PC-3 (cell line): ENCODE measurements at regions not wholly inside any gene's neighbourhood (a gene's known extent, or its start where the extent isn't known, plus 50 kb on each side); places are given as distances from the start of the nearest gene placed in this dataset.

Experiments used
- ATAC-seq: fragments of 200-7000 bp; cut with Tn5 transposase; 2 replicates; pipeline ENCODE4 v1.9.1; 2020; ENCODE audit warnings: mild to moderate bottlenecking, moderate library complexity
- BruUV-seq: library from RNA; stranded (reverse); fragments of 400-500 nt; replicated peaks from 2 replicates; lab custom pipeline; 2021; lab: Mats Ljungman, UMichigan
- CTCF ChIA-PET: fragments of 300-600 bp; sonication (Branson Sonifier 250); formaldehyde crosslinking; loops from one replicate; lab custom pipeline; 2022; ENCODE audit warnings: antibody characterized with exemption; lab: Charles Lee
- POLR2A ChIA-PET: fragments of 300-600 bp; sonication (Branson Sonifier 250); formaldehyde crosslinking; loops from one replicate; lab custom pipeline; 2022; ENCODE audit warnings: antibody characterized with exemption; ENCODE audit not compliant: unreplicated experiment; lab: Charles Lee
- DNase-seq: peaks from one replicate; pipeline ENCODE4 v3.0.0-alpha.2; 2015
- H2AFZ ChIP-seq: fragments of 300-600 bp; sonication (generic); 2 replicates; pipeline ENCODE4 v1.6.0; 2016; ENCODE audit warnings: antibody characterized with exemption, low read length
- H3F3A ChIP-seq: fragments of 300-600 bp; sonication (generic); one replicate; pipeline ENCODE4 v1.6.0; 2017; ENCODE audit warnings: antibody characterized with exemption, low read length, control low read depth, mild to moderate bottlenecking; ENCODE audit not compliant: unreplicated experiment
- H3K27ac ChIP-seq: fragments of 300-600 bp; sonication (generic); 2 replicates; pipeline ENCODE4 v1.5.1; 2016; ENCODE audit warnings: mild to moderate bottlenecking, low read length
- H3K27me3 ChIP-seq: fragments of 300-600 bp; sonication (generic); 2 replicates; pipeline ENCODE4 v1.6.1; 2016; ENCODE audit warnings: low read length, mixed read lengths
- H3K36me3 ChIP-seq: fragments of 300-600 bp; sonication (generic); 2 replicates; pipeline ENCODE4 v1.6.1; 2016; ENCODE audit warnings: low read depth, mixed run types, low read length, mixed read lengths
- H3K4me1 ChIP-seq: fragments of 300-600 bp; sonication (generic); 2 replicates; pipeline ENCODE4 v1.5.1; 2016; ENCODE audit warnings: low read length; ENCODE audit not compliant: insufficient read depth
- H3K4me2 ChIP-seq: fragments of 300-600 bp; sonication (generic); 2 replicates; pipeline ENCODE4 v1.6.0; 2016; ENCODE audit warnings: low read length
- H3K4me3 ChIP-seq: fragments of 300-600 bp; sonication (generic); 2 replicates; pipeline ENCODE4 v1.5.1; 2016; ENCODE audit warnings: mild to moderate bottlenecking, low read length, mixed read lengths
- H3K79me2 ChIP-seq: fragments of 300-600 bp; sonication (generic); 2 replicates; pipeline ENCODE4 v1.6.1; 2017; ENCODE audit warnings: low read length, mixed read lengths
- H3K9ac ChIP-seq: fragments of 300-600 bp; sonication (generic); 2 replicates; pipeline ENCODE4 v1.6.0; 2016; ENCODE audit warnings: mild to moderate bottlenecking, low read length
- H3K9me2 ChIP-seq: fragments of 300-600 bp; sonication (generic); replicated peaks from 2 replicates; pipeline ENCODE4 v1.6.1; 2016; ENCODE audit warnings: mixed run types, low read length, mixed read lengths
- H3K9me3 ChIP-seq: fragments of 300-600 bp; sonication (generic); 2 replicates; pipeline ENCODE4 v1.6.1; 2016; ENCODE audit warnings: low read length, mixed read lengths
- H4K20me1 ChIP-seq: fragments of 300-600 bp; sonication (generic); 2 replicates; pipeline ENCODE4 v1.6.1; 2016; ENCODE audit warnings: low read length, mixed read lengths
- EZH2 ChIP-seq: fragments of 300-600 bp; sonication (generic); IDR thresholded peaks from one replicate; pipeline ENCODE4 v1.6.1; 2017; ENCODE audit warnings: antibody characterized with exemption, mild to moderate bottlenecking, low read length; ENCODE audit not compliant: unreplicated experiment
- EZH2phosphoT487 ChIP-seq: fragments of 300-600 bp; sonication (generic); IDR thresholded peaks from 2 replicates; pipeline ENCODE4 v1.6.1; 2018; ENCODE audit warnings: mild to moderate bottlenecking, antibody characterized with exemption, low read length, borderline replicate concordance
- intact Hi-C: fragments of 100-400 bp; cut with micrococcal nuclease; formaldehyde crosslinking; loops from 2 replicates; pipeline ENCODE4 v1.9.0; 2023
- TF ChIP-seq, protein P1 (sequence below): fragments of 300-600 bp; sonication (generic); conservative IDR thresholded peaks from 2 replicates; pipeline ENCODE4 v1.5.1; 2017; ENCODE audit warnings: antibody characterized with exemption, low read depth, mild to moderate bottlenecking, low read length

DNA sequence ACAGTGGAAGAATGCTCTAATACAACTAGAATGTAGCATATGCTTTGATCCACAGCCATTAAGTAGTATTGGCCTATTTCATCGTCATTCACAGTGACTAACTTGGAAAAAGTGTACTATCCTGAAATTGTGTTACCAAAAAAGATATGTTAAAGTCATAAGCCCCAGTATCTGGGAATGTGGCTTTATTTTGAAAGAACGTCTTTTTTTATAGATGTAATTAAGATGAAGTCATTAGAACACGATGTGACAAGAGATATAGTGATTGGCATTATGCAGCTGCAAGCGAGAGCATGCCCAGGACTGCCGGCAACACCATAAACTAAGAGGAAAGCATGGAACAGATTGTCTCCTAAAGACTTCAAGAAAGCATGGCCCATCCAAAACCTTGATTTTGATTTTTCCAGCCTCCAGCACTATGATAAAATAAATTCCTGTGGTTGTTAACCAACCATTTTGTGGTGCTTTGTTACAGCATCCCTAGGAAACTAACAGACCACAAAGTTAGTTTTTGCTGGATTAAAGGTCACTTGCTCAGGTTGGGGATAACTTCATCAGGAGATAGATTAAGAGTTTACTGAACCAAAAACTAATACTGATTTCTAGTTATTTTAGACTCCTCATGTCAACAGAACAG is 870.6 kb upstream of the LRRC4C start:
- TF ChIP-seq EZH2 (no peak), EZH2phosphoT487 (no peak)
- TF ChIP-seq, protein P1, sequence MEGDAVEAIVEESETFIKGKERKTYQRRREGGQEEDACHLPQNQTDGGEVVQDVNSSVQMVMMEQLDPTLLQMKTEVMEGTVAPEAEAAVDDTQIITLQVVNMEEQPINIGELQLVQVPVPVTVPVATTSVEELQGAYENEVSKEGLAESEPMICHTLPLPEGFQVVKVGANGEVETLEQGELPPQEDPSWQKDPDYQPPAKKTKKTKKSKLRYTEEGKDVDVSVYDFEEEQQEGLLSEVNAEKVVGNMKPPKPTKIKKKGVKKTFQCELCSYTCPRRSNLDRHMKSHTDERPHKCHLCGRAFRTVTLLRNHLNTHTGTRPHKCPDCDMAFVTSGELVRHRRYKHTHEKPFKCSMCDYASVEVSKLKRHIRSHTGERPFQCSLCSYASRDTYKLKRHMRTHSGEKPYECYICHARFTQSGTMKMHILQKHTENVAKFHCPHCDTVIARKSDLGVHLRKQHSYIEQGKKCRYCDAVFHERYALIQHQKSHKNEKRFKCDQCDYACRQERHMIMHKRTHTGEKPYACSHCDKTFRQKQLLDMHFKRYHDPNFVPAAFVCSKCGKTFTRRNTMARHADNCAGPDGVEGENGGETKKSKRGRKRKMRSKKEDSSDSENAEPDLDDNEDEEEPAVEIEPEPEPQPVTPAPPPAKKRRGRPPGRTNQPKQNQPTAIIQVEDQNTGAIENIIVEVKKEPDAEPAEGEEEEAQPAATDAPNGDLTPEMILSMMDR, result no peak
- no peaks in the 10 kb centered on the region for H3K4me1 ChIP-seq
- no peaks in the 10 kb centered on the region for H3K9me2 ChIP-seq
- H3K4me2 ChIP-seq, result no peak overlapping the region
- CTCF ChIA-PET, result no interaction called here
- no peak for ATAC-seq
- no peaks in the 10 kb centered on the region for H3K27me3 ChIP-seq
- H3K9me3 ChIP-seq, result peaks cover 4% of the 10 kb centered on the region; the same call in 1 of the 2 replicates
- H3K36me3 ChIP-seq, result no peaks in the 10 kb centered on the region
- no peaks in the 10 kb centered on the region for H3K79me2 ChIP-seq
- H3K9ac ChIP-seq, result no peak overlapping the region
- POLR2A ChIA-PET, result no interaction called here
- H2AFZ ChIP-seq, result no peak overlapping the region
- H3K27ac ChIP-seq, result no peak overlapping the region
- no TSS peak for BruUV-seq
- H4K20me1 ChIP-seq, result no peaks in the 10 kb centered on the region
- no peak overlapping the region for H3K4me3 ChIP-seq
- H3F3A ChIP-seq, result no peaks in the 10 kb centered on the region
- peak; percentile 4 for DNase-seq
- intact Hi-C loops, result no loop called here

DNA sequence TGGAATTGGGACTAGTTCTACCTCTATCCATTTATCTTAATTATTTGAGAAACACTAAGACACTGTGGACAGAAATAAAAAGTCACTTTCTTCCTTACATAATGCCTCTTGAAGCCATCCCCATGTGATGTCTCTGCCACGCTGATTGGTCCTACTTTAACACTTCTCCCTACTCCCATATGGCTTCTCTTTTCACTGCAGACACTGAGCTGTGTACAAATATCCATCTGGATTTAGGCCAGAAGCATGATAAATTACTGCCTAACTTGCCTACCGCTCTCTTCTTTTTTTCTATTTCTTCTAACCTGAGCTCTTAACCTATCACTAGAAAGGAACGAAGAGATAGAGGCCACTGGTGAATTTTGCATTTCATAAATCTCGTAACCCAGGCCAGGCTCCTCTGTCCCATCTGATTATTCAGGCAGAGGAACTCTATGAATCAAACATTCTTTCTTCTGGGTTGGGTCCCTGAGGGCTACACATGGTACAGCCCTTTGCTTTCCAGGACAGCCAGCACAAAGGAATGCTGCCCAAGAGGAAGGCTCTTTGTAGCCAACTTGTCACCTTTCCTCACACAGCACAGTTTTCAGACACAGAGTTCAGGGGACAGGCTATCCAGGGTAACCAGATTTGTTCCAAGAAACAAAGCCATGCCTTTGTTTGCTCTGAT is 878.5 kb upstream of the LRRC4C start:
- H3K4me3 ChIP-seq, result no peak overlapping the region
- ChIA-PET CTCF (no interaction called here), POLR2A (no interaction called here)
- DNase-seq, result peak; percentile 34
- TF ChIP-seq EZH2phosphoT487, result no peak
- TF ChIP-seq EZH2, result no peak
- TF ChIP-seq, protein P1, result no peak
- H3K27ac ChIP-seq, result no peak overlapping the region
- H3K4me2 ChIP-seq, result no peak overlapping the region
- no peak for ATAC-seq
- no peaks in the 10 kb centered on the region for H4K20me1 ChIP-seq
- H3K9me2 ChIP-seq, result no peaks in the 10 kb centered on the region
- no peaks in the 10 kb centered on the region for H3K36me3 ChIP-seq
- H3K79me2 ChIP-seq, result no peaks in the 10 kb centered on the region
- no peaks in the 10 kb centered on the region for H3K9me3 ChIP-seq
- BruUV-seq, result no TSS peak
- H3F3A ChIP-seq, result no peaks in the 10 kb centered on the region
- no peak overlapping the region for H3K9ac ChIP-seq
- peaks cover 8% of the 10 kb centered on the region for H3K4me1 ChIP-seq
- H3K27me3 ChIP-seq, result no peaks in the 10 kb centered on the region
- intact Hi-C loops, result no loop called here
- no peak overlapping the region for H2AFZ ChIP-seq

DNA sequence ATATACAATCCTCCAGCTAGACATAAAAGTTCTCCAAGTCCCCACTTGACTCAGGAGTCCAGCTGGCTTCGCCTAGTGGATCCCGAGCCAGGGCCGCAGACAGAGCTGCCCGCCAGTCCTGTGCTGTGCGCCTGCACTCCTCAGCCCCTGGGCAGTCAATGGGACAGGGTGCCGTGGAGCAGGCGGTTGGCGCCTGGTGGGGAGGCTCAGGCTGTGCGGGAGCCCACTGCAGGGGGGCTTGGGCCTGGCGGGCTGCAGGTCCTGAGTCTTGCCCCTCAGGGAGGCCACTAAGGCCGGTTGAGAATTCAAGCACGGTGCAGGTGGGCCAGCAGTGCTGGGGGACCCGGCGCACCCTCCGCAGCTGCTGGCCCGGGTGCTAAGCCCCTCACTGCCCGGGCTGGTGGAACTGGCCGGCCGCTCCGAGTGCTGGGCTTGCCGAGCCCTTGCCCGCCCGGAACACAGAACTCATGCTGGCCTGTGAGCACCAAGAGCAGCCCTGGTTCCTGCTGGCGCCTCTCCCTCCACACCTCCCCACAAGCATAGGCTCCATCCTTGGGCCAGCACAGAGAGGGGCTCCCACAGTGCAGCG is 884.8 kb upstream of the LRRC4C start:
- POLR2A ChIA-PET, result no interaction called here
- DNase-seq (no peak), ATAC-seq (no peak)
- no peaks in the 10 kb centered on the region for H3K79me2 ChIP-seq
- H2AFZ ChIP-seq, result no peak overlapping the region
- H3K36me3 ChIP-seq, result no peaks in the 10 kb centered on the region
- intact Hi-C loops, result no loop called here
- H3F3A ChIP-seq, result no peaks in the 10 kb centered on the region
- no peaks in the 10 kb centered on the region for H3K27me3 ChIP-seq
- no peak overlapping the region for H3K27ac ChIP-seq
- H4K20me1 ChIP-seq, result no peaks in the 10 kb centered on the region
- H3K4me1 ChIP-seq, result peaks cover 11% of the 10 kb centered on the region
- no TSS peak for BruUV-seq
- CTCF ChIA-PET, result no interaction called here
- H3K9me2 ChIP-seq, result no peaks in the 10 kb centered on the region
- no peak overlapping the region for H3K4me2 ChIP-seq
- H3K4me3 ChIP-seq, result no peak overlapping the region
- no peak overlapping the region for H3K9ac ChIP-seq
- no peaks in the 10 kb centered on the region for H3K9me3 ChIP-seq
- TF ChIP-seq, protein P1, result no peak
- TF ChIP-seq EZH2, result no peak
- TF ChIP-seq EZH2phosphoT487, result no peak
